GM23338 (cell line): ENCODE measurements at regions not wholly inside any gene's neighbourhood (a gene's known extent, or its start where the extent isn't known, plus 50 kb on each side); places are given as distances from the start of the nearest gene placed in this dataset.

Experiments
- ATAC-seq: fragments of 200-7000 bp; cut with Tn5 transposase; 3 replicates; pipeline ENCODE4 v1.9.1; 2020
- DNase-seq: peaks from one replicate; pipeline ENCODE4 v3.0.0-alpha.2; 2015; ENCODE audit warnings: low spot score
- H2AFZ ChIP-seq: fragments of 200-600 bp; sonication (generic); 2 replicates; pipeline ENCODE4 v1.8.0; 2016; ENCODE audit warnings: antibody characterized with exemption, mild to moderate bottlenecking, moderate library complexity
- H3F3A ChIP-seq: fragments of 200-600 bp; sonication (generic); replicated peaks from 2 replicates; pipeline ENCODE4 v1.8.0; 2017; ENCODE audit warnings: antibody characterized with exemption, mixed run types, low read depth
- H3K27ac ChIP-seq: fragments of 200-600 bp; sonication (generic); 2 replicates; pipeline ENCODE4 v1.6.1; 2016; ENCODE audit warnings: low read depth
- H3K27me3 ChIP-seq: fragments of 200-600 bp; sonication (generic); 2 replicates; pipeline ENCODE4 v1.8.0; 2016; ENCODE audit warnings: mild to moderate bottlenecking, mixed run types, moderate library complexity; ENCODE audit not compliant: insufficient read depth
- H3K36me3 ChIP-seq: fragments of 200-600 bp; sonication (generic); 2 replicates; pipeline ENCODE4 v1.8.0; 2016; ENCODE audit warnings: mild to moderate bottlenecking; ENCODE audit not compliant: insufficient read depth
- H3K4me1 ChIP-seq: fragments of 200-600 bp; sonication (generic); 2 replicates; pipeline ENCODE4 v1.8.0; 2016; ENCODE audit warnings: mild to moderate bottlenecking, moderate library complexity; ENCODE audit not compliant: insufficient read depth
- H3K4me2 ChIP-seq: fragments of 200-600 bp; sonication (generic); 2 replicates; pipeline ENCODE4 v1.7.1; 2017; ENCODE audit warnings: mixed run types
- H3K4me3 ChIP-seq: fragments of 200-600 bp; sonication (generic); 2 replicates; pipeline ENCODE4 v1.6.1; 2016; ENCODE audit warnings: mixed run types
- H3K79me2 ChIP-seq: fragments of 200-600 bp; sonication (generic); replicated peaks from 2 replicates; pipeline ENCODE4 v1.8.0; 2017; ENCODE audit warnings: mild to moderate bottlenecking; ENCODE audit not compliant: insufficient read depth
- H3K9me2 ChIP-seq: fragments of 200-600 bp; sonication (generic); 2 replicates; pipeline ENCODE4 v1.8.0; 2017; ENCODE audit not compliant: insufficient read depth
- H4K20me1 ChIP-seq: fragments of 200-600 bp; sonication (generic); replicated peaks from 2 replicates; pipeline ENCODE4 v1.8.0; 2017; ENCODE audit warnings: mild to moderate bottlenecking; ENCODE audit not compliant: insufficient read depth
- H3K27ac Mint-ChIP-seq: 2 replicates; pipeline ENCODE4 v1.8.0; 2020; ENCODE audit warnings: inconsistent platforms, mild to moderate bottlenecking, moderate library complexity, mixed read lengths
- H3K27me3 Mint-ChIP-seq: 3 replicates; pipeline ENCODE4 v1.8.0; 2022; ENCODE audit warnings: low read depth, mild to moderate bottlenecking, moderate library complexity, mixed read lengths, inconsistent platforms; ENCODE audit not compliant: insufficient read depth, poor library complexity
- H3K36me3 Mint-ChIP-seq: 3 replicates; pipeline ENCODE4 v1.8.0; 2021; ENCODE audit warnings: low read depth, mild to moderate bottlenecking, inconsistent platforms, moderate library complexity, mixed read lengths
- H3K4me1 Mint-ChIP-seq: 3 replicates; pipeline ENCODE4 v1.8.0; 2020; ENCODE audit warnings: mild to moderate bottlenecking, inconsistent platforms, mixed read lengths
- H3K4me3 Mint-ChIP-seq: 3 replicates; pipeline ENCODE4 v1.8.0; 2021; ENCODE audit warnings: moderate library complexity, mild to moderate bottlenecking, inconsistent platforms, mixed read lengths
- H3K9me3 Mint-ChIP-seq: 3 replicates; pipeline ENCODE4 v1.8.0; 2020; ENCODE audit warnings: moderate library complexity, mild to moderate bottlenecking, inconsistent platforms, mixed read lengths
- CREB1 ChIP-seq: fragments of 250-450 bp; sonication (Bioruptor Pico); IDR thresholded peaks from 2 replicates; pipeline ENCODE4 v1.5.0; 2020; ENCODE audit warnings: low read depth, mild to moderate bottlenecking, moderate library complexity
- CTCF ChIP-seq, 2 experiments: fragments of 200-600 bp in 1 of 2; sonication (generic) in 1 of 2; conservative IDR thresholded peaks; 2 replicates each; pipeline versions ENCODE4 v1.5.1 to v1.6.1; 2016 to 2017; ENCODE audit warnings: antibody characterized with exemption in 2 of 2, low read depth in 2 of 2, mild to moderate bottlenecking in 2 of 2, moderate library complexity in 1 of 2
- ETS1 ChIP-seq: IDR thresholded peaks from 2 replicates; pipeline ENCODE4 v1.6.1; 2016; ENCODE audit warnings: antibody characterized with exemption
- EZH2phosphoT487 ChIP-seq: fragments of 200-600 bp; sonication (generic); IDR thresholded peaks from one replicate; pipeline ENCODE4 v1.8.1; 2018; ENCODE audit warnings: antibody characterized with exemption; ENCODE audit not compliant: unreplicated experiment
- JUNB ChIP-seq: IDR thresholded peaks from one replicate; pipeline ENCODE4 v1.6.1; 2016; ENCODE audit warnings: antibody characterized with exemption; ENCODE audit not compliant: unreplicated experiment
- NANOG ChIP-seq: IDR thresholded peaks from 2 replicates; pipeline ENCODE4 v1.6.1; 2016; ENCODE audit warnings: antibody characterized with exemption, borderline replicate concordance
- POLR2AphosphoS5 ChIP-seq: IDR thresholded peaks from 2 replicates; pipeline ENCODE4 v1.6.1; 2016; ENCODE audit warnings: antibody characterized with exemption, low read depth
- STAT1 ChIP-seq: IDR thresholded peaks from one replicate; pipeline ENCODE4 v1.6.1; 2016; ENCODE audit warnings: antibody characterized with exemption; ENCODE audit not compliant: unreplicated experiment
- ZNF331 ChIP-seq: fragments of 250-450 bp; sonication (Bioruptor Pico); IDR thresholded peaks from 2 replicates; pipeline ENCODE4 v1.5.0; 2020; ENCODE audit warnings: low read depth, mild to moderate bottlenecking, moderate library complexity
- ZNF462 ChIP-seq: fragments of 250-450 bp; sonication (Bioruptor Pico); IDR thresholded peaks from 2 replicates; pipeline ENCODE4 v1.5.0; 2020; ENCODE audit warnings: mild to moderate bottlenecking, moderate library complexity

GRCh38 chr6:1043458-1043836 is 268.5 kb upstream of the FOXQ1 start (continued):
- TF ChIP-seq ZNF462 (no peak), ZNF331 (no peak), JUNB (no peak), STAT1 (no peak)

- peaks cover 1% of the 10 kb centered on the region for H3K27me3 Mint-ChIP-seq
- Histone ChIP-seq H3K4me2 (no peak overlapping the region), H3K79me2 (no peaks in the 10 kb centered on the region), H4K20me1 (no peaks in the 10 kb centered on the region), H2AFZ (no peak overlapping the region), H3K4me3 (no peak overlapping the region), H3K36me3 (no peaks in the 10 kb centered on the region), H3K9me2 (no peaks in the 10 kb centered on the region), H3K4me1 (no peaks in the 10 kb centered on the region), H3F3A (no peaks in the 10 kb centered on the region), H3K27ac (no peak overlapping the region), H3K27me3 (no peaks in the 10 kb centered on the region)
- DNase-seq (no peak), ATAC-seq (no peak)
- H3K36me3 Mint-ChIP-seq = no peaks in the 10 kb centered on the region
- H3K27ac Mint-ChIP-seq = no peak overlapping the region
- H3K4me3 Mint-ChIP-seq = no peak overlapping the region
- H3K9me3 Mint-ChIP-seq = no peaks in the 10 kb centered on the region
- no peaks in the 10 kb centered on the region; the same call in 2 of the 3 replicates for H3K4me1 Mint-ChIP-seq
- TF ChIP-seq NANOG (no peak), ETS1 (no peak), ZNF331 (no peak), CTCF (conservative IDR thresholded peaks at IDR 0.05; ENCODE audit: low read depth in 2 of 2) (no peak), CREB1 (CRISPR knock-in tag) (no peak), POLR2AphosphoS5 (no peak), STAT1 (no peak), EZH2phosphoT487 (no peak), JUNB (no peak)
Observed at GRCh38 chr6:1042583-1043457, 269.1 kb upstream of the FOXQ1 start.
